ENCODE measurements at regions not wholly inside any gene's neighbourhood (a gene's known extent, or its start where the extent isn't known, plus 50 kb on each side); places are given as distances from the start of the nearest gene placed in this dataset.
"Not testable (repeated sequence)": the region's sequence is repeated elsewhere in the genome, so short reads cannot be mapped to it uniquely, and the experiment has no call there.

DNA sequence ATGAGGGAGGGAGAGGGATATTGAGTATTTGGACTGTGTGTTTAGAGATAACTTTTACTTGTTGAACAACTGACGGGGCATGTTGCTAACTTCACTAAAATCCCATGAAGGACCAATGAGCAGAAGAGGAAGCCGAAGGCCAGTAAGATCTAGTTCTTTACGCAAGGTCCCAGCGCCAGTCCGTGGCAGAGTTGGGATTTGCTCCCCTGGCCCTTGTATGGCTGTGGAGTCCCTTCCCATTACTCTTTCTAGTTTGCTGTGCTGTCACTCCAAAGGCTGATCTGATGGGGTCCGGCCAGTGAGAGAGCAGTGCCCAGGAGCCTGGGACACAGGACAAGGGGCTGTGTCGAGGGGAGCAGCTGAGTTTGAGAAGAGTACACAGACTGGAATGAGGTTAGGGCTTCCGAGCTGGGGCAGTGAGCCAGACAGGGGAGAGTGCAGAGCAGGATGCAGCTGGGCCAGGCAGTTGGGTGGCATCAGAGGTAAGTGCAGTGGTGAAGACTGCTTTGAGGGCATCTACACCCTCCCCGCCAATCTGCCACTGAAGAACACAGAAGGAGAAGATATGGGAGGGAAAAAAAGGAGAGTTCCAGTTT, 692.9 kb upstream of the HS6ST1 start:
- no peak for DNase-seq (ENCODE audit: low read depth)

GRCh38 chr2:129014432-129014831, 695.8 kb upstream of the HS6ST1 start:
- DNase-seq (ENCODE audit: low read depth): no peak

DNA sequence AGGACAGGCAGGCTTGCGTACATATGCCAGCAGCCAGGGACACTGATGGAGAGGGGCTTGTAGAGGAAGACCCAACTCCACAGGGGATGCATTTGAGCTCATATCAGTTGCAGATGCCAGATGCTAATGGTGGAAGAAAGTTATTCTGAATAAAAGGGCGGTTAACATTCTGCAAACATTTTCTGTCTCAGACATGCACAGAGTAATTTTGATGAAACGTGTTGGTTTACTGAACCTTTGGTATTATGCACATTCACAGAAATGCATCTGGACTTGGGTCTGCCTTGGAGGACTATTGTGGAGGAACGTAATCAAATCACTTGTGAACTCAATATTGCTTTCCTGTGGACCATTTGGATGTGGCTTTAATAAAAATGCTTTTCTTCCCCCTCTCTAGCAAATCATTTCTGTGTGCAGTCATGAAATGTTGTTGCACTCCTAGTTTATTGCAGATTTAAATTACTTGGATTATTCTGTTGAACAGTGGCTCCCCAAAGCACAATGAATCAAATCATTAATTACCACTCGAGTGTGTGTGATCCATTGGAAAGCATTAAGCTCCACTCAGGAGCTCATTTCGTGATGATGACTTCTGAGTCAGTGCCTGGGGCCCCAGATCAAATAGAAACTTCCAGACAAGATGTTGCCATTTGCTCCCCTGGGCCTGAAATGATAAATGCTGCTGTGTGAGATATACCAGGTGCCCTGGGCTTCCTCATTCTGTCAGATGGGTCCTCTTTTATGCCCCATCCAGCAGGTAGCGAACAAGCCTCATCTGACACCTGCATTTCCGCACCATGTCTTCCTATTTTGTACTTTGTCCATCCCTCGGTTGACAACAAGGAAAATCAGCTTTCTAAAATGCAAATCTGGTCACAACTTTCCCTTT, 697.0 kb upstream of the HS6ST1 start:
- no peak for DNase-seq (ENCODE audit: low read depth)

GRCh38 chr2:129016972-129017371, 698.3 kb upstream of the HS6ST1 start:
- DNase-seq (ENCODE audit: low read depth): no peak

GRCh38 chr2:129024796-129025195, 706.1 kb upstream of the HS6ST1 start:
- DNase-seq (ENCODE audit: low read depth): no peak

- no peak for DNase-seq (ENCODE audit: low read depth)
Measured at GRCh38 chr2:129035992-129036391, 717.3 kb upstream of the HS6ST1 start.

DNA sequence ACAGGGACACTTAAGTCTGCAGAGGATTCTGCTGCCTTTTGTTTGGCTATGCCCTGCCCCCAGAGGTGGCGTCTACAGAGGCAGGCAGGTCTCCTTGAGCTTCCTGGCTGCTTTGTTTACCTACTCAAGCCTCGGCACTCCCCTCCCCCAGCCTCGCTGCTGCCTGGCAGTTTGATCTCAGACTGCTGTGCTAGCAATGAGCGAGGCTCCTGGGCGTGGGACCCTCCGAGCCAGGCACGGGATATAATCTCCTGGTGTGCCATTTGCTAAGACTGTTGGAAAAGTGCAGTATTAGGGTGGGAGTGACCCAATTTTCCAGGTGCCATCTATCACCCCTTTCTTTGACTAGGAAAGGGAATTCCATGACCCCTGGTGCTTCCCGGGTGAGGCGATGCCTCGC, 725.0 kb upstream of the HS6ST1 start:
- not testable (repeated sequence) for DNase-seq (ENCODE audit: low read depth)

DNA sequence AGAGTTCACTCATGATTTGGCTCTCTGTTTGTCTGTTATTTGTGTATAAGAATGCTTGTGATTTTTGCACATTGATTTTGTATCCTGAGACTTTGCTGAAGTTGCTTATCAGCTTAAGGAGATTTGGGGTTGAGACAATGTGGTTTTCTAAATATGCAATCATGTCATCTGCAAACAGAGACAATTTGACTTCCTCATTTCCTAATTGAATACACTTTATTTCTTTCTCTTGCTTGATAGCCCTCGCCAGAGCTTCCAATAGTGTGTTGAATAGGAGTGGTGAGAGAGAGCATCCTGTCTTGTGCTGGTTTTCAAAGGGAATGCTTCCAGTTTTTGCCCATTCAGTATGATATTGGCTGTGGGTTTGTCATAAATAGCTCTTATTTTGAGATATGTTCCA, 727.8 kb upstream of the HS6ST1 start:
- not testable (repeated sequence) for DNase-seq (ENCODE audit: low read depth)

DNA sequence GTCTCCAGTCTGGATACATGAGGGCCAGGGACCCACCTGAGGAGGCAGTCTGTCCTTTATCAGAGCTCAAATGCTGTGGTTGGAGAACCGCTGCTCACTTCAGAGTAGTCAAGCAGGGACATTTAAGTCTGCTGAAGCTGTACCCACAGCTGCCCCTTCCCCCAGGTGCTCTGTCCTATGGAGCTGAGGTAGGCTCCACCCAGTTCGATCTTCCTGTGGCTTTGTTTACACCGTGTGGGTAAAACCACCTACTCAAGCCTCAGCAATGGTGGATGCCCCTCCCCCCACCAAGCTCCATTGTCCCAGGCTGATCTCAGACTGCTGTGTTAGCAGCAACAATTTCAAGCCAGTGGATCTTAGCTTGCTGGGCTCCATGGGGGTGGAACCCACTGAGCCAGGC, 731.4 kb upstream of the HS6ST1 start:
- DNase-seq (ENCODE audit: low read depth): no peak

- DNase-seq (ENCODE audit: low read depth): no peak
Measured at GRCh38 chr2:129055242-129055641, 736.6 kb upstream of the HS6ST1 start.

- DNase-seq (ENCODE audit: low read depth): no peak
Measured at GRCh38 chr2:129055824-129056223, 737.2 kb upstream of the HS6ST1 start.

DNA sequence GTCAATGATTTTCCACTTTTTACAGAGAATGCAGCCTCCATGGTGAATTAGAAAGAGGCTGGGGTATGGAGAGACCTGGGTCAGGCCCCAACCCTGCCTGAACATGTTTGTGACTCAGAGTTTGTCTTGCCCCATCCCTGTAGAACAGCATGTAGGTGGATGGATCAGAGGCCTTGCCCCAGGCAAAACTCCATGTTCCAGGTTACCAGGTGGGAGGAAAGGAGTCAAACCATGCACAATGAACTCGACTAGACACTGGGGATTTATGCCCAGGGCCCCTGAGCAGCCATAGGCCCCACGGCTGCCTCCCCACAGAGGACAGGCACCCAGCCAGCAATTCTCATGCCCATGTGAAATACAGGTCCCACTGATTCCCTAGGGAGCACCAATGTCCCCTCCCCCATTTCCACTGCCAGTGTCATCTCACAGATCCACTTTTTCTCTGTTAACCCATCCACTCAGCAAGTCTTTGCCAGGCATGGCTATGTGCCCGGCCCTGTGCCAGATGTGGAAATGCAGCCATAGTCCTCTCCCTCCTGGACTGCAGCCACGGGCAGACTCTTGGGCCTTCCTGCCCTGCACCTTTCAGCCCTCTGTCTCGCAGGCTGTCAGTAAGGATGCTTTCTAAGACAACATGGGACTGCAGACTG, 737.8 kb upstream of the HS6ST1 start:
- no peak for DNase-seq (ENCODE audit: low read depth)

- DNase-seq (ENCODE audit: low read depth): no peak
Measured at GRCh38 chr2:129056959-129057317, 738.3 kb upstream of the HS6ST1 start.

- no peak for DNase-seq (ENCODE audit: low read depth)
Measured at GRCh38 chr2:129058981-129059380, 740.3 kb upstream of the HS6ST1 start.

DNA sequence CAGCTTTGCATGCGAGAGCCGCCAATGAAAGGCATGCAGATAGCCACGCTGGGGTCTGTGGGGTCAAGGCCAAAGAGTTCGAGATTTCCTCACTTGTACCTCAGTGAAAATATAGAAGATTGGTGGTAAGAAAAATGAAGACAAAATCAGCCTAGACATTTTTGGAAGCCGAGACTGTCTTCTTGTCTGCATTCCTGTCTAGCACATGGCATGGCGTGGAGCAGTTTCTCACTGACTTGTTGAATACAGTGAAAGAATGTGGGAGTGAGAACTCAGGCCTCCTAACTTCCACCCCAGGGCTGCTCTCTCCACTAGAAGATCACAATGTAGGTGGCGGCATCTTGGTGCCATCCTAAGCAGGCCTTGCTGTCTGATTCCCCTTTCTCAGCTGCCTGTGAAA, 740.8 kb upstream of the HS6ST1 start:
- no peak for DNase-seq (ENCODE audit: low read depth)

- DNase-seq (ENCODE audit: low read depth): no peak
Measured at GRCh38 chr2:129061069-129061768, 742.6 kb upstream of the HS6ST1 start.

GRCh38 chr2:129061769-129062121, 743.1 kb upstream of the HS6ST1 start:
- no peak for DNase-seq (ENCODE audit: low read depth)

DNA sequence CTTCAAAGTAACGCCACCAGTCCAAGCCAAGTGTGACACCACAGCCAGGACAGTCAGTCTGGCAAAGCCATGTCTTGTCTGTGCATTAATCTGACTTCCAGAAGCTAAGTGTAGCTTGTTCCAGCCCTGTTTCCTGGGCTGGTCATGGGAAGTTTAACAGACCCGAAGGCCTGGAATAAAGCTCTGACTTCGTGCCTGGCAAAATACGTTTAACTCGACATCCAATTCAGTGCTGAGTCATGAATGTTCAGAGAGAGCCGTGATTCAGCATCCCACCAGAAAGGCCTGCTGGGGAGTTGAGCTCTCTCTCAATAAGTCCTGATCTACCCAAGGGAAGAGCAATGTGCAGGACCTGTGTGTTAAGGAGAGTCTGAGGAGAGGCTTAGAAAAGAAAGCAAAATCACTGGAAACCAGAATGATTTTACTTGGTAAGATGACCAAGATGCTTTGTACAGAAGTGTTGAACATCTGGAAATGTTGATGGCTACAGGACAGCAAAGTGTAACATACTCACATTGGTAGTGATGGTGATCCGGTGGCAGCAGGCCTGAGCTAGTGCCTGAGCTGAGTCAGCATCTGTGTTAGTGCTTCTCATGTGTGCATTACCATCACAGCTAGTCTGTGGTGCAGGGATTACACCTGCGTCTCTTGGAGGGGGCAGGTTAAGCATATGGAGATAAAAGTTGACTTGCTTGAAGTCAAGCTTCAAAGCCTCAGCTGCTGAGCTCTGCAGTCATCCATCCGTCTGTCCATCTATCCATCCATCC, 743.7 kb upstream of the HS6ST1 start:
- DNase-seq (ENCODE audit: low read depth): no peak

GRCh38 chr2:129067070-129067469, 748.4 kb upstream of the HS6ST1 start:
- DNase-seq (ENCODE audit: low read depth): no peak

GRCh38 chr2:129067953-129068352, 749.3 kb upstream of the HS6ST1 start:
- DNase-seq (ENCODE audit: low read depth): no peak

- DNase-seq (ENCODE audit: low read depth): no peak
Measured at GRCh38 chr2:129068543-129068942, 749.9 kb upstream of the HS6ST1 start.

Measured in stimulated activated CD8-positive, alpha-beta memory T cell treated with anti-CD3 and anti-CD28 coated beads, Interleukin-12 subunit alpha, Interleukin-12 subunit beta, amount 100 ng/mL, for 1 hour (primary cell).